ENCODE measurements at regions not wholly inside any gene's neighbourhood (a gene's known extent, or its start where the extent isn't known, plus 50 kb on each side); places are given as distances from the start of the nearest gene placed in this dataset.

DNA sequence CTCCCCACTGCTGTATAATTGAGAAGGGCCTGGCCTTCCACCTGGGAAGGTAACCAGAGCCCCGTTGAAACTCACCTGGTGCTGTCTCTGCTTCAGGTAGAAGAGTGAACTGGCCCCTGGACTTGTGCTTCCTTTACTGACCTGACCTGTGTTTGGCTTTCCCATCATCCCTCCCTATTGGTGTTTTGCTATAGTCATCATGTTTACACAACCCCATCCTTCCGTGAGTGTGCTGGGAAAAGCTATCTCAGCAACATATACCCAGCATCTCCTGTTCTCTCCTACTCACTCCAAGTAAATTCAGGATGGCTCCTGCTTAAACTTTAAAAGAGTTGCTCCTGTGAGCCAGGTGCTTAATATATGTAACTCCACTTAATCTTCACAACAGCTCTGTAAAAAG is 77.2 kb upstream of the TSC22D2 start:
- TF ChIP-seq, protein P1, sequence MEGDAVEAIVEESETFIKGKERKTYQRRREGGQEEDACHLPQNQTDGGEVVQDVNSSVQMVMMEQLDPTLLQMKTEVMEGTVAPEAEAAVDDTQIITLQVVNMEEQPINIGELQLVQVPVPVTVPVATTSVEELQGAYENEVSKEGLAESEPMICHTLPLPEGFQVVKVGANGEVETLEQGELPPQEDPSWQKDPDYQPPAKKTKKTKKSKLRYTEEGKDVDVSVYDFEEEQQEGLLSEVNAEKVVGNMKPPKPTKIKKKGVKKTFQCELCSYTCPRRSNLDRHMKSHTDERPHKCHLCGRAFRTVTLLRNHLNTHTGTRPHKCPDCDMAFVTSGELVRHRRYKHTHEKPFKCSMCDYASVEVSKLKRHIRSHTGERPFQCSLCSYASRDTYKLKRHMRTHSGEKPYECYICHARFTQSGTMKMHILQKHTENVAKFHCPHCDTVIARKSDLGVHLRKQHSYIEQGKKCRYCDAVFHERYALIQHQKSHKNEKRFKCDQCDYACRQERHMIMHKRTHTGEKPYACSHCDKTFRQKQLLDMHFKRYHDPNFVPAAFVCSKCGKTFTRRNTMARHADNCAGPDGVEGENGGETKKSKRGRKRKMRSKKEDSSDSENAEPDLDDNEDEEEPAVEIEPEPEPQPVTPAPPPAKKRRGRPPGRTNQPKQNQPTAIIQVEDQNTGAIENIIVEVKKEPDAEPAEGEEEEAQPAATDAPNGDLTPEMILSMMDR (IDR thresholded peaks at IDR 0.05), result no peak
- no peak for TF ChIP-seq POLR2A (IDR thresholded peaks at IDR 0.05)
